HG03520 (cell line): ENCODE measurements at regions not wholly inside any gene's neighbourhood (a gene's known extent, or its start where the extent isn't known, plus 50 kb on each side); places are given as distances from the start of the nearest gene placed in this dataset.

ENCODE experiments used
- ATAC-seq: cut with Tn5 transposase; IDR thresholded peaks from one replicate; pipeline ENCODE4 v1.9.1; 2021; ENCODE audit warnings: mild to moderate bottlenecking, moderate library complexity; ENCODE audit not compliant: unreplicated experiment

- no peak for ATAC-seq
Observed at GRCh38 chr15:39139431-39140059, 441.3 kb upstream of the THBS1 start.

- ATAC-seq = no peak
Observed at GRCh38 chr15:39140060-39140604, 440.7 kb upstream of the THBS1 start.

- no peak for ATAC-seq
Observed at GRCh38 chr15:39142500-39142899, 438.4 kb upstream of the THBS1 start.

- ATAC-seq = no peak
Observed at GRCh38 chr15:39143479-39143878, 437.4 kb upstream of the THBS1 start.

- ATAC-seq = no peak
Observed at GRCh38 chr15:39144051-39144450, 436.8 kb upstream of the THBS1 start.

- no peak for ATAC-seq
Observed at GRCh38 chr15:39144613-39145499, 436.0 kb upstream of the THBS1 start.

GRCh38 chr15:39145854-39146625 is 434.8 kb upstream of the THBS1 start:
- no peak for ATAC-seq

GRCh38 chr15:39149636-39150150 is 431.2 kb upstream of the THBS1 start:
- no peak for ATAC-seq

- no peak for ATAC-seq
Observed at GRCh38 chr15:39151545-39151944, 429.3 kb upstream of the THBS1 start.

GRCh38 chr15:39153058-39153714 is 427.7 kb upstream of the THBS1 start:
- ATAC-seq = no peak

- no peak for ATAC-seq
Observed at GRCh38 chr15:39153716-39154115, 427.2 kb upstream of the THBS1 start.

GRCh38 chr15:39154227-39154638 is 426.6 kb upstream of the THBS1 start:
- ATAC-seq = no peak

- no peak for ATAC-seq
Observed at GRCh38 chr15:39154776-39155175, 426.1 kb upstream of the THBS1 start.

GRCh38 chr15:39156166-39156565 is 424.7 kb upstream of the THBS1 start:
- ATAC-seq = no peak

GRCh38 chr15:39156646-39157250 is 424.1 kb upstream of the THBS1 start:
- ATAC-seq = no peak

GRCh38 chr15:39157882-39158281 is 423.0 kb upstream of the THBS1 start:
- ATAC-seq = no peak

GRCh38 chr15:39159833-39160232 is 421.0 kb upstream of the THBS1 start:
- no peak for ATAC-seq

- ATAC-seq = no peak
Observed at GRCh38 chr15:39161096-39161495, 419.8 kb upstream of the THBS1 start.

- ATAC-seq = no peak
Observed at GRCh38 chr15:39165020-39165706, 415.7 kb upstream of the THBS1 start.
